WTC11 (cell line): ENCODE measurements at regions not wholly inside any gene's neighbourhood (a gene's known extent, or its start where the extent isn't known, plus 50 kb on each side); places are given as distances from the start of the nearest gene placed in this dataset.

Experiments
- CTCF ChIP-seq: fragments of 200-600 bp; IDR thresholded peaks from 2 replicates; pipeline ENCODE4 v1.8.0; 2022; ENCODE audit warnings: antibody characterized with exemption
- MAX ChIP-seq: sonication (generic); formaldehyde crosslinking; IDR thresholded peaks from 2 replicates; pipeline ENCODE4 v1.8.0; 2022; ENCODE audit warnings: mild to moderate bottlenecking, missing genetic modification reagents
- USF2 ChIP-seq: sonication (generic); formaldehyde crosslinking; IDR thresholded peaks from 2 replicates; pipeline ENCODE4 v1.8.1; 2023; ENCODE audit warnings: mild to moderate bottlenecking, missing genetic modification reagents, moderate library complexity

- TF ChIP-seq USF2 (CRISPR knock-in tag) (peak; percentile 43; the same call in 1 of the 2 replicates), CTCF (no peak), MAX (CRISPR knock-in tag) (peak; percentile 88)
These were observed 514.0 kb downstream of the FUT8 start for GRCh38 chr14:65926504-65926903.
